BJ (cell line): ENCODE measurements at regions not wholly inside any gene's neighbourhood (a gene's known extent, or its start where the extent isn't known, plus 50 kb on each side); places are given as distances from the start of the nearest gene placed in this dataset.

Source experiments
- CTCF ChIA-PET: fragments of 350-600 bp; formaldehyde crosslinking; extraction: SDS; loops from one replicate; lab custom pipeline; 2021; ENCODE audit warnings: antibody characterized with exemption, inconsistent platforms; lab: Yijun Ruan, JAX
- POLR2A ChIA-PET: fragments of 300-600 bp; sonication (Branson Sonifier 250); formaldehyde crosslinking; extraction: SDS; loops from one replicate; lab custom pipeline; 2021; ENCODE audit warnings: antibody characterized with exemption; lab: Charles Lee
- DNase-seq: peaks from one replicate; pipeline ENCODE4 v3.0.0-alpha.2; 2011; ENCODE audit warnings: low read depth
- H3K27me3 ChIP-seq: 2 replicates; pipeline ENCODE4 v1.6.0; 2011; ENCODE audit warnings: low read length; ENCODE audit not compliant: control insufficient read depth, insufficient read depth
- H3K36me3 ChIP-seq: 2 replicates; pipeline ENCODE4 v1.5.1; 2011; ENCODE audit warnings: low read length; ENCODE audit not compliant: control insufficient read depth, insufficient read depth
- H3K4me3 ChIP-seq: 2 replicates; pipeline ENCODE4 v1.5.1; 2011; ENCODE audit warnings: low read depth, mild to moderate bottlenecking, control low read depth, low read length
- CTCF ChIP-seq: IDR thresholded peaks from 2 replicates; pipeline ENCODE4 v1.5.1; 2011; ENCODE audit warnings: low read depth, mild to moderate bottlenecking, control low read depth, inconsistent platforms, low read length, moderate library complexity; ENCODE audit not compliant: insufficient read depth

- Histone ChIP-seq H3K36me3 (no peaks in the 10 kb centered on the region), H3K4me3 (no peak overlapping the region), H3K27me3 (peaks cover 5% of the 10 kb centered on the region)
- ChIA-PET CTCF (no interaction called here), POLR2A (no interaction called here)
- TF ChIP-seq CTCF = no peak
- no peak for DNase-seq
These were observed 167.8 kb upstream of the LHX5 start for GRCh38 chr12:113639474-113639873.

- Histone ChIP-seq H3K4me3 (no peak overlapping the region), H3K36me3 (no peaks in the 10 kb centered on the region), H3K27me3 (peaks cover 5% of the 10 kb centered on the region)
- ChIA-PET POLR2A (no interaction called here), CTCF (no interaction called here)
- TF ChIP-seq CTCF = no peak
- no peak for DNase-seq
These were observed 166.7 kb upstream of the LHX5 start for GRCh38 chr12:113638460-113638775.

DNA sequence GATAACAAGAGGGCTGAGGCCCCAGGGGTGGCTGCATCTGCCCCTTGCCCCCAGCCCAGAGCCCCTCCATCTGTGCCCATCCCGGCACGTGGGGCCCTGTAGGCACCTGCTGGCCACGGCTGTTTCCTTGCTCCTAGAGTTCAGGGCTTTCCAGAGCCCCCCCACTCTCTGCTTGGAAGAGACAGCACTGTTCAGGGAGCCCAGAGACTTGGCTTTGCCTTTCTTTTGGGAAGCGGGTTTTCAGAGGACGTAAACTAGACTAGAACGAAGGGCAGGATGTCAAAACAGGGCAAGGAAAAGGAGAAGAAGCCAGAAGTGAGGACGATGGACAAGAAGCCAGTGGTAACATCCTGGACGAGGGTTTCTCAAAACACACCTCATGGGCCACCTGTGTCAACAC, 163.3 kb upstream of the LHX5 start:
- ChIA-PET CTCF (interaction anchor here (0.6 kb wide), 1 partner anchor 229 kb away, joined by 3 read pairs; no protein-coding TSS in a partner anchor), POLR2A (no interaction called here)
- H3K27me3 ChIP-seq = peaks cover 5% of the 10 kb centered on the region

DNA sequence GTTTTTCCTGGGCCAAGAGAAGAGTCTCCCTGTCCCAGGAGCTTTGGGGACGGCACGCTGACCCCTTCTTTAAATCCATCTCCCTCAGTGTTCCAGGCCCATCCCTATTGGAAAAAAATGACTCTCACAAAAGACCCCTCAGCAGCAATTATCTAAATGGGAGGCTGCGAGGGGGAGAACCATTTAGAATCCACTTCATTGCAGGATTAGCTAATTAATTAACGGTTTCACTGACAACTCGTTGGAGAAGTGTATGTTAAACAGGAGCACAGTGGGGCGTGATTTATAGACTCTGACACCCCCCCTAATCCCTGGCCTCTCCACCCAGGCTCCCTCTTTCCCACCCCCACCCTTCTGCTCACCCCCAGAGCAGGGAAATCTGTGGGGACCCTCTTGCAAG, 162.8 kb upstream of the LHX5 start:
- H3K36me3 ChIP-seq = no peaks in the 10 kb centered on the region
- no peak for TF ChIP-seq CTCF
- ChIA-PET CTCF (interaction anchor here (0.6 kb wide), 1 partner anchor 230 kb away, joined by 3 read pairs; no protein-coding TSS in a partner anchor), POLR2A (no interaction called here)
- no peak for DNase-seq
- H3K4me3 ChIP-seq = no peak overlapping the region
- peaks cover 4% of the 10 kb centered on the region for H3K27me3 ChIP-seq

More for the DNA sequence above, 163.3 kb upstream of the LHX5 start:
- Histone ChIP-seq H3K36me3 (no peaks in the 10 kb centered on the region), H3K4me3 (no peak overlapping the region)
- TF ChIP-seq CTCF = no peak
- no peak for DNase-seq

GRCh38 chr12:113633678-113634332, 162.1 kb upstream of the LHX5 start:
- no peak for DNase-seq
- Histone ChIP-seq H3K36me3 (no peaks in the 10 kb centered on the region), H3K4me3 (no peak overlapping the region), H3K27me3 (peaks cover 4% of the 10 kb centered on the region)
- no peak for TF ChIP-seq CTCF
- CTCF ChIA-PET = no interaction called here
- POLR2A ChIA-PET = no interaction called here
